ENCODE measurements at regions not wholly inside any gene's neighbourhood (a gene's known extent, or its start where the extent isn't known, plus 50 kb on each side); places are given as distances from the start of the nearest gene placed in this dataset.

- no peaks in the 10 kb centered on the region for H3K79me2 ChIP-seq (replicated peaks; ENCODE audit: insufficient read depth, low read length)
- H3K4me2 ChIP-seq (ENCODE audit: low read length) = no peak overlapping the region
- TF ChIP-seq EZH2 (IDR thresholded peaks at IDR 0.05; ENCODE audit: borderline replicate concordance, insufficient read depth, low read length, poor library complexity, severe bottlenecking) = no peak
- no peak for TF ChIP-seq SMC3 (conservative IDR thresholded peaks at IDR 0.05; ENCODE audit: poor library complexity)
- no peak for TF ChIP-seq POLR2AphosphoS5 (IDR thresholded peaks at IDR 0.05)
- no peak for TF ChIP-seq MXI1 (conservative IDR thresholded peaks at IDR 0.05; ENCODE audit: poor library complexity, severe bottlenecking)
- TF ChIP-seq EP300 (conservative IDR thresholded peaks at IDR 0.05; ENCODE audit: poor library complexity, severe bottlenecking) = no peak
- TF ChIP-seq RAD21 (conservative IDR thresholded peaks at IDR 0.05) = no peak
- TF ChIP-seq REST (IDR thresholded peaks at IDR 0.05; ENCODE audit: borderline replicate concordance) = no peak
- no peak for TF ChIP-seq TAF1 (IDR thresholded peaks at IDR 0.05; ENCODE audit: low read depth)
Observed at GRCh38 chr6:12426121-12426520, 136.0 kb downstream of the EDN1 start.

GRCh38 chr6:12431023-12431422 lies 140.9 kb downstream of the EDN1 start:
- Histone ChIP-seq H3K79me2 (replicated peaks; ENCODE audit: insufficient read depth, low read length) (no peaks in the 10 kb centered on the region), H3K9ac (ENCODE audit: low read length) (no peak overlapping the region), H3K27ac (ENCODE audit: low read length) (no peak overlapping the region), H3K9me2 (ENCODE audit: insufficient read depth, low read length) (no peaks in the 10 kb centered on the region), H3K4me2 (ENCODE audit: low read length) (no peak overlapping the region), H4K20me1 (ENCODE audit: insufficient read depth) (no peaks in the 10 kb centered on the region), H3K36me3 (ENCODE audit: insufficient read depth, low read length) (no peaks in the 10 kb centered on the region), H3K9me3 (ENCODE audit: low read length) (no peaks in the 10 kb centered on the region), H2AFZ (ENCODE audit: low read depth, low read length) (no peak overlapping the region), H3F3A (ENCODE audit: insufficient read depth, low read length, poor library complexity, severe bottlenecking) (no peaks in the 10 kb centered on the region), H3K4me3 (ENCODE audit: low read length) (no peak overlapping the region), H3K27me3 (ENCODE audit: insufficient read depth, low read depth, low read length) (no peaks in the 10 kb centered on the region)
- TF ChIP-seq POLR2AphosphoS5 (IDR thresholded peaks at IDR 0.05) = no peak
- TF ChIP-seq EP300 (conservative IDR thresholded peaks at IDR 0.05; ENCODE audit: poor library complexity, severe bottlenecking) = no peak
- no peak for TF ChIP-seq EZH2 (IDR thresholded peaks at IDR 0.05; ENCODE audit: borderline replicate concordance, insufficient read depth, low read length, poor library complexity, severe bottlenecking)
- TF ChIP-seq, protein P1, sequence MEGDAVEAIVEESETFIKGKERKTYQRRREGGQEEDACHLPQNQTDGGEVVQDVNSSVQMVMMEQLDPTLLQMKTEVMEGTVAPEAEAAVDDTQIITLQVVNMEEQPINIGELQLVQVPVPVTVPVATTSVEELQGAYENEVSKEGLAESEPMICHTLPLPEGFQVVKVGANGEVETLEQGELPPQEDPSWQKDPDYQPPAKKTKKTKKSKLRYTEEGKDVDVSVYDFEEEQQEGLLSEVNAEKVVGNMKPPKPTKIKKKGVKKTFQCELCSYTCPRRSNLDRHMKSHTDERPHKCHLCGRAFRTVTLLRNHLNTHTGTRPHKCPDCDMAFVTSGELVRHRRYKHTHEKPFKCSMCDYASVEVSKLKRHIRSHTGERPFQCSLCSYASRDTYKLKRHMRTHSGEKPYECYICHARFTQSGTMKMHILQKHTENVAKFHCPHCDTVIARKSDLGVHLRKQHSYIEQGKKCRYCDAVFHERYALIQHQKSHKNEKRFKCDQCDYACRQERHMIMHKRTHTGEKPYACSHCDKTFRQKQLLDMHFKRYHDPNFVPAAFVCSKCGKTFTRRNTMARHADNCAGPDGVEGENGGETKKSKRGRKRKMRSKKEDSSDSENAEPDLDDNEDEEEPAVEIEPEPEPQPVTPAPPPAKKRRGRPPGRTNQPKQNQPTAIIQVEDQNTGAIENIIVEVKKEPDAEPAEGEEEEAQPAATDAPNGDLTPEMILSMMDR (IDR thresholded peaks at IDR 0.05; ENCODE audit: poor library complexity, severe bottlenecking) = no peak
- TF ChIP-seq SMC3 (conservative IDR thresholded peaks at IDR 0.05; ENCODE audit: poor library complexity) = no peak
- no peak for TF ChIP-seq MXI1 (conservative IDR thresholded peaks at IDR 0.05; ENCODE audit: poor library complexity, severe bottlenecking)
- TF ChIP-seq RAD21 (conservative IDR thresholded peaks at IDR 0.05) = no peak
- TF ChIP-seq TAF1 (IDR thresholded peaks at IDR 0.05; ENCODE audit: low read depth) = no peak
- no peak for TF ChIP-seq REST (IDR thresholded peaks at IDR 0.05; ENCODE audit: borderline replicate concordance)

More at GRCh38 chr6:12426121-12426520, 136.0 kb downstream of the EDN1 start:
- H3K36me3 ChIP-seq (ENCODE audit: insufficient read depth, low read length) = no peaks in the 10 kb centered on the region
- H3K27ac ChIP-seq (ENCODE audit: low read length) = no peak overlapping the region
- H3K27me3 ChIP-seq (ENCODE audit: insufficient read depth, low read depth, low read length) = no peaks in the 10 kb centered on the region
- H4K20me1 ChIP-seq (ENCODE audit: insufficient read depth) = no peaks in the 10 kb centered on the region
- H3F3A ChIP-seq (ENCODE audit: insufficient read depth, low read length, poor library complexity, severe bottlenecking) = no peaks in the 10 kb centered on the region
- H2AFZ ChIP-seq (ENCODE audit: low read depth, low read length) = no peak overlapping the region
- H3K9me2 ChIP-seq (ENCODE audit: insufficient read depth, low read length) = no peaks in the 10 kb centered on the region
- H3K4me3 ChIP-seq (ENCODE audit: low read length) = no peak overlapping the region
- no peak overlapping the region for H3K9ac ChIP-seq (ENCODE audit: low read length)
- no peaks in the 10 kb centered on the region for H3K9me3 ChIP-seq (ENCODE audit: low read length)
